Activated effector memory CD4-positive, alpha-beta T cell treated with anti-CD3 and anti-CD28 coated beads, Interleukin-2, amount 50 U/mL, for 16 hours (primary cell): ENCODE measurements at regions not wholly inside any gene's neighbourhood (a gene's known extent, or its start where the extent isn't known, plus 50 kb on each side); places are given as distances from the start of the nearest gene placed in this dataset.

ENCODE experiments used
- DNase-seq: peaks from one replicate; pipeline ENCODE4 v3.0.0-alpha.2; 2020

DNA sequence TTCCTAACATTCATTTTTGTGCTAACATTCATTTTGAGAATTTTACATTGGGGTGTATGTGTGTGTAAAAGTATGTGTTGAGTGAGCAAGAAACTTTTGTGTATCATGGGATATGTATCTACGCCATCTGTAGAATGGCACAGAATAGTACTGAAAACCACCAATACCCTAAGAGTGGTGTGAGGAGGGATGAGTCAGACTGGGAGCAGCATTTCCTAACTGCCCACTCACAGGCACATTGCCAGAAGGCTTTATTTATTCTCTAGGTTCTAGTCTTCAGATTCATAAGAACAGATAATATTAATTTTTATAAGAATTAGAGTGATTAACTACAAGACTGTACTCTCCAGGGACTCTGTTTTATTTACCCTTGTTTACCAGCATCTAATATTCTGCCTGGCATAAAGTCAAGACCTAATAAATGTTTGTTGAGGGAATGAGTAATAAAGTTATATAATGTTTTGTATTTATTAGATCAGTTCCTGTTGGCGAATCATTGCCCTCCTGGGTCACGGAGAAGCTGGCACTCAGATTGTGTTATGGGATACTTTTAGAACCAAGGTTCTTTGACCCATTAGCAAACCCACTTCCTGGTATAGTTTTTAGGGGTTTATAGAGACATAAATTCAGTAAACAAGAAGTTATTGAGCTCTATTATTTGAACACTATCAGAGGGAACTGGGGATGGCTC is 159.1 kb upstream of the PPP2R2B start:
- DNase-seq, result no peak

DNA sequence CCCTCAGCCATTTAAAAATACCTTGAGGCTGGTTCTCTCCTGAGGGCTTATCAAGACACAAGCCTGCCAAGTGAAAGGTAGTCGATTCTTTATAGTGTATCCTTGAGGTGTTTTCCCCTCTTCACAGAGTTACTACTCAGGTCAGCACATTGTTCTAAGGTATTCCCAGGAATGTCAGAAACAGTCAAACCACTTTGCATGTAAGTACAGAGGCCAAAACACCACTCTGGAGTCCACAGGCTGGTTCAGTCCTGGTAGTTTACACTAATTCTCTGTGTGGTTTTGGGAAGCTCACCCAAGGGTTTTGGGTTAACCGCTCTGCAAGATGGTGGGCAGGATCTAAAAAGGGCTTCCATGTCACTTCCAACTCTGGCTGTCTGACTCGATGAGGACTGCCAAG is 162.3 kb upstream of the PPP2R2B start:
- no peak for DNase-seq

- DNase-seq, result no peak
Measured at GRCh38 chr5:147044572-147045273, 166.2 kb upstream of the PPP2R2B start.

GRCh38 chr5:147045290-147045689 is 166.7 kb upstream of the PPP2R2B start:
- no peak for DNase-seq

GRCh38 chr5:147046281-147046680 is 167.7 kb upstream of the PPP2R2B start:
- DNase-seq, result no peak

DNA sequence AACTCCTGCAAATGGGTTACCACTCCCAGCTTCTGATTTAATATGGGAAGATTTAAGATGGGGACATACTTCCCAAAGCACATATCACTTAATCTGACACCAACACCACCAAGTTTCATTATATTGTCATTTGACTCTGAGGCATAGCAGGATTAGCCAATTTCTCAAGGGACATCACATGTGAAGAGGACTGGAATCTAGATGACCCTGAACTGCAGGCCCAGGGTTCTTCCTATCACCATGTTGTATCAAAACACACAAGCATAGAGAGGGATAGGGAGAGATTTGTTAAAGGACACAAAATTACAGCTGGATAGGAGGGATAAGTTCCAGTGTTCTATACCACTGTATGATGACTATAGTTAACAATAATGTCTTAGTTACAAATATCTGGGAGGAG is 168.3 kb upstream of the PPP2R2B start:
- no peak for DNase-seq

- no peak for DNase-seq
Measured at GRCh38 chr5:147049764-147050163, 171.2 kb upstream of the PPP2R2B start.

GRCh38 chr5:147050172-147050571 is 171.6 kb upstream of the PPP2R2B start:
- no peak for DNase-seq

DNA sequence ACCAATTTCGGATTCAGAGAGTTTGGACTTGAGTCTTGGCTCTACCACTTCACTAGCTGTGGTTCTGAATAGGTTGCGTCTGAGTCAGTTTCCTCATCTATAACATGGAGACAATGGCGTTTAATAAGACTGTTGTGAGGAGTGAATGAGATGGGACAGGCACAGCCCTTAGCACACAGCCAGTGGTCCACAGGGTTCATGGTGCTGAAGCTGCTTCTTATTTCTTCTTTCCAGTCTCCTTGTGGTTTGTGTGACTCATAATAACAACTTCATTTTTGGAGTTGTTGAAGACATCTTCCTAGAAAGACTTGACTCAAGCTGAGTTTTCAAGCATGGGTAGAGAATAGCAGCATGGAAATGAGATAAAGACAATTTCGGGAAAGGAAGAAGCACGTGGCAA is 172.6 kb upstream of the PPP2R2B start:
- no peak for DNase-seq

- no peak for DNase-seq
Measured at GRCh38 chr5:147052519-147052918, 174.0 kb upstream of the PPP2R2B start.

DNA sequence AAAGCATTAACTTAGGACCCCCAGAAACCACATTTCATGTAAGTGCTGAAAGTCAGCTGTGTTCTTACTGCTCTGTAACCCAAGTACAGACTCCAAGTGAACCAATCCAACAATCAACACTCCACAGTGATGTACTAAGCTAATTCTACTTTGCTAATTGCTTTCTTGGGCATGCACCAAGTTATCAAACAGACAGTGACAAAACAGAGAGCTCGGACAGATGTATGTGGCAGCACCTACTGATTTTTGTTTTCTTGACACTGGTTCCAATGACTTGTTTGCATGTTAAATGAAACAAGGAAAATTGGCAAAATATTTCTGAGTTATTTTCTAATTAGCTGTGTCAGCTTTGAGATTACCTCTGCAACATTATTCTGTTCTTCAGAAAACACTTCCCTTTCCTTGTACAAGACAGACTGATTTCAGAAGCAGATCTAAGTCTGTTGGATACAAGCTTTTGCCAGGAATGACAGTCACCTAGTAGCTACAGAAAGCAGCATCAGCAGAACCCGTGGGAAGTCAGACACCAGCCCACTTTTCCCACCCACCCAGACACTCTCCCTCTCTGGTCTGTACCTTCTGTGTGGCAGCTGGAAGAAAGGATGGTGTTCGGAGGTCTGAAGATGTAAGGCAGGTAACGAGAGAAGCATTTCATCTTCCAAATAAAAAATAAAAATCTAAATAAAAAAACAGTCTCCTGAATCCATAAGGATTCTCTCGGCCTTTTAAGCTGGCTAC is 176.7 kb upstream of the PPP2R2B start:
- DNase-seq, result no peak

DNA sequence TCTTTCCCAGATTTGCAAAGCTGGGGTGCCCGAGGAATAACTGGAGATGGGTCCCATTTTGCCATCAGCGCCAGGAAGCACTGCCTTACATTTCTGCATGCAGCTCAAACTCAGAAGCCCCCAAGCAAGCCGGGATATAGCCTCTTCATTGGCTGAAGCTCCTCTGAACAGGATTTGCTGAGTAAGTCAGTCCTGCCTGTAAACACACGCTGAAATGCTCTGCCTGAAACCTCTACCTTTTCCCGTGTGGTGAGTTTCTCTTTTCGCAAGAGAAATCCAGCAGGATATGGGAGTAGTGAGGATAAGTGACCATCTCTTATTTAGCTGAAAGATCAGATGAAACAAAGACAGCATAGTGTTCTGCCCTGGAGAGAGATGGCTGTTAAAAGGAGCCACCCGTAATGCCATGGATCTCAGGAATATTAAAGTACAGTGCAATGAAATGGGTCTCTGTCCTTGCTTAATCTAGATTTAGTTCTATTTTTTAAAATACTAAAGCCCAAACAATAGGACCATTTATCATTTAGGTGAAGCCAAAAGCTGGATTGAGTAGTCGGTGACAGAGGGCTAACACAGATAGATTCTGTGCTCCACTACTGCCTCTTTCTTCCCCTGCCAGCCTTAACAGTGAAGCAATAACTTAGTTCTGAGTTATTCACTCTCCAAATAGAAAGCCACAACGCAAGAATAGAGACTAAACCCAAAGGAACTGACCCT is 177.5 kb upstream of the PPP2R2B start:
- DNase-seq, result no peak

- no peak for DNase-seq
Measured at GRCh38 chr5:147057051-147057450, 177.8 kb upstream of the STK32A start.

DNA sequence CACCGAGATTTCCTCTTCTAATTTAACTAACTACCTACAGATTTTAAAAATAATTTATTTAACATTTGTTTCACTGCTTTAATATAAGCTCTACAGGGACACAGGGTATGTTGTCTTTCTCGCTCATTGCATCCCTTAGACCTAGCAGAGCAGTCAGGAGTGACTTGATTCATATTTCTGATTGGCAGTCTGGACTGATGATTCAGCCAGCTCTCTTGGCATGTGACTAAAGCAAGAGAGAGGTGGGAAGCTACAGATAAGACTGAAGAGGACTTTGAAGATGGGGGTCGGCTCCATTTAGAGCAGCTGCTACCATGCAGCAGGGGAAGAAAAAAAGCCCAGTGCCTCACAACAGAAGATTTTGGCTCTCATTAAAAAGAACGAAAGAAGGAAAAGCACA is 173.4 kb upstream of the STK32A start:
- no peak for DNase-seq

DNA sequence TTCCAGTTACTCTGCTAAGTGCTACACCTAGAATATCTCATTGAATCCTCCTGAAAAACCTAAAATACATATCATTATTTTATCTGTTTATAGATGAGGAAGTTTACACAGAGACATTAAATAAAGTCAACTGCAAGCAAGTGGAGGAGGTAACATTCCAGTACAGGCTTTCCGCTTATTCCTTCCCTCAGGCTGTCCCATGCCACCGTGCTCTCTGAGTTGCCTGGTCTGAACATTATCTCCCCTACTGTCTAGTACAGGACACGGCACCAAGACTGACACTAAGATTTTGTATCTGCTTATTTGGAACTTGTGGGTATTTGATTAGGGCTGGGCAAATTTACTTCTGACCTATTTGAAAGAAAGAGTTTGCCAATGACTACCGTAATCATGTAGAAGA is 172.4 kb upstream of the STK32A start:
- DNase-seq, result no peak

DNA sequence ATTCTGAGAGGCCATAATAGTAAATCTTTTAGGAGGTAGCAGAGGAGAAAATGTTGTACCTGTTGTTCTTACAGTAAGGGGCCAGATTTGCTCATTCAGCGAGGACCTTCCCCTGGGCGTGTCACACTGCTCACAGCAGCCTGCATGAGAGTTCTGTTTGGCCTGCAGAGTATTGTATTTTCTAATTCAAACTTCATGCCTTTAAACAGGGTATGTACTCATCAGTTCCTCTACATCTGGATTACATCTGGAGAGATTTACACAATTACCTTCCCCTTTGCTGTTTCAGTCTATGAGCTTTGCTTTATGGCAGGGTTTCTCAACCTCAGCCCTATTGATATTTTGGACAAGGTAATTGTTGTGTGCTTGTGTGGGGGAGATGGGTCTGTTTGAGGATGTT is 170.9 kb upstream of the STK32A start:
- DNase-seq, result no peak

- no peak for DNase-seq
Measured at GRCh38 chr5:147065071-147065470, 169.8 kb upstream of the STK32A start.

GRCh38 chr5:147068998-147069397 is 165.8 kb upstream of the STK32A start:
- DNase-seq, result no peak

- DNase-seq, result no peak
Measured at GRCh38 chr5:147072622-147073021, 162.2 kb upstream of the STK32A start.

- DNase-seq, result no peak
Measured at GRCh38 chr5:147073098-147073497, 161.7 kb upstream of the STK32A start.

DNA sequence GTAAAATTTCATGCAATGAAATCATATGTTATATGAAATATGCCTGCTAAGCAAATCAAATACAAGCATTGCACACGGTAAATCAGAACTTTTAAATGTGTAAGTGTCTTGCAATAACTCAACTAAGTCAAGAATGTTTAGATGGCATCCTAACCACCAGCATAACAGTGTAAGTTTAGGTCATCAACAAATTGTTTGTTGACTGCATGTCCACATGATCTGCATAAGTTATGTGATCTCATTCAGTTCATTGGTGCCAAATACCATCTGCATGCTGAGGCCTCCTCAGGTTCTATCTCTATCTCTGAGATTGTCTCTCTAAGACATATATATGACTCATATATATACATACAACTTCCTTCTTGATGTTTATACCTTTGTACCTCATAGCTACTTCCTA is 159.6 kb upstream of the STK32A start:
- no peak for DNase-seq

DNA sequence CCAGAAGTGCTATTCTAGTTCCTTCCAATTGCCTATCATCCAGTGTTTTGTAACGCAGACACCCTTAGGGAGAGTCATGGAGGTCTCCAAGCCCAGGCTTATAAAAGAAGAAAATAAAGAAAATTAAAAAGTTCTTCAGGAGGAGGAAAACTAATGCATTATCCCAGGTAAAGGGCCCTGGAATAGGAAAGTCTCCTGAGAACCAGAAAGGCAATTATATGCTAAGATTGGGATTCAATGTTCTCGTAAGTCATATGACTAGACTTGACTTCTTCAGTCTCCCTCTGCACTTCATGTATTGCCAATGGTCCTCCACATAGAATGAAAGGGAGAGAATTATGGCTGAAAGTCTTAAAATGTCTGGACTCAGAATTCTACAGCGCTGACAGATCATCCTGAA is 154.4 kb upstream of the STK32A start:
- DNase-seq, result no peak

- DNase-seq, result no peak
Measured at GRCh38 chr5:147081311-147081764, 153.5 kb upstream of the STK32A start.
